Tibial nerve (tissue), 4 donors: ENCODE measurements at regions not wholly inside any gene's neighbourhood (a gene's known extent, or its start where the extent isn't known, plus 50 kb on each side); places are given as distances from the start of the nearest gene placed in this dataset.
"Not testable (repeated sequence)": the region's sequence is repeated elsewhere in the genome, so short reads cannot be mapped to it uniquely, and the experiment has no call there.

Experiments used
- DNase-seq, 2 donors: peaks; one replicate each; pipeline ENCODE4 v3.0.0-alpha.2; 2019; ENCODE audit warnings: low spot score in 2 of 2
- H3K27ac ChIP-seq, 4 donors: fragments of 200-600 bp; sonication (generic) in 3 of 4; one replicate each; pipeline ENCODE4 v1.5.1; 2017 to 2019; ENCODE audit warnings: mild to moderate bottlenecking in 1 of 4
- H3K27me3 ChIP-seq, 2 donors: fragments of 200-600 bp; sonication (generic) in 1 of 2; one replicate each; pipeline versions ENCODE4 v1.5.1 to v1.6.0; 2017 to 2019
- H3K36me3 ChIP-seq, 3 donors: fragments of 200-600 bp; sonication (generic); one replicate each; pipeline ENCODE4 v1.5.1; 2018 to 2019
- H3K4me1 ChIP-seq, 4 donors: fragments of 200-600 bp; sonication (generic) in 3 of 4; one replicate each; pipeline ENCODE4 v1.5.1; 2017 to 2019
- H3K4me3 ChIP-seq, 4 donors: fragments of 200-600 bp; sonication (generic) in 3 of 4; one replicate each; pipeline ENCODE4 v1.5.1; 2017 to 2019; ENCODE audit warnings: mild to moderate bottlenecking in 1 of 4, moderate library complexity in 1 of 4
- H3K9me3 ChIP-seq, 4 donors: fragments of 200-600 bp; sonication (generic) in 3 of 4; one replicate each; pipeline ENCODE4 v1.5.1; 2017 to 2019
- EP300 ChIP-seq, 2 donors: sonication (generic); formaldehyde crosslinking; IDR thresholded peaks; one replicate each; pipeline ENCODE4 v1.6.1; 2017; ENCODE audit warnings: antibody characterized with exemption in 2 of 2, mild to moderate bottlenecking in 1 of 2
- POLR2A ChIP-seq, 2 donors: fragments of 450-650 bp; IDR thresholded peaks; one replicate each; pipeline ENCODE4 v1.6.1; 2017; ENCODE audit warnings: antibody characterized with exemption in 2 of 2, mild to moderate bottlenecking in 2 of 2, moderate library complexity in 2 of 2
- WGBS, 2 donors: methylation state at CpG; one replicate each; pipeline ENCODE4 v1.1.5; 2018; 5-methylcytosine and 5-hydroxymethylcytosine counted together
- TF ChIP-seq, protein P1 (sequence below), 5 experiments: fragments of 200-600 bp in 3 of 5; fragments of 450-650 bp in 2 of 5; sonication (generic) in 3 of 5; IDR thresholded peaks; one replicate each; pipeline ENCODE4 v1.5.1; 2016 to 2019; ENCODE audit warnings: antibody characterized with exemption in 5 of 5, mild to moderate bottlenecking in 3 of 5, moderate library complexity in 2 of 5

DNA sequence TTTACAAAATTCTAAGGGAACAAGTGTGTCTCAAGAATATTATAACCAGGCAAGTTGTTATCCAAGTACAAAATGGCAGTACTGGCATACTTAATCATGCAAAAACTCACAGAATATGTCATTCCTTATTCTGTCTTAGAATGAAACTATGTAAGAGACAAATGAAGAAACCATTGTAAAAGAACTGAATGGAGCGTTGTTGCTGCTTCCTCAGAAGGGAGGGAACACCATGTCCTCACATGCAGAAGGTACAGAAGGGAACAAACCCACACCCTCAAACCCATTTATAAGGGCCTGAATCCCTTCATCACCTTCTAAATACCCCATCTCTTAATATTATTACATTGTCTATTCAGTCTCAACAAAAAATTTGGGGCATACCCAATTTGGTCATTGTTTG lies 960.0 kb downstream of the LTN1 start:
- not testable (repeated sequence) for H3K27me3 ChIP-seq, H3K4me1 ChIP-seq, H3K36me3 ChIP-seq, H3K4me3 ChIP-seq, DNase-seq
- TF ChIP-seq EP300 (IDR thresholded peaks at IDR 0.05), result peak in 1 of 2 donors; percentile 65
- WGBS, 2 donors, result 47 to 65% methylated on average over 1 of the region's 1 CpG
- peak overlapping the region in 3 of 4 donors; percentile 1 to 83 (median 75) for H3K27ac ChIP-seq
- H3K9me3 ChIP-seq, result peaks cover 0 to 21% (median 2%) of the 10 kb centered on the region in 4 donors

DNA sequence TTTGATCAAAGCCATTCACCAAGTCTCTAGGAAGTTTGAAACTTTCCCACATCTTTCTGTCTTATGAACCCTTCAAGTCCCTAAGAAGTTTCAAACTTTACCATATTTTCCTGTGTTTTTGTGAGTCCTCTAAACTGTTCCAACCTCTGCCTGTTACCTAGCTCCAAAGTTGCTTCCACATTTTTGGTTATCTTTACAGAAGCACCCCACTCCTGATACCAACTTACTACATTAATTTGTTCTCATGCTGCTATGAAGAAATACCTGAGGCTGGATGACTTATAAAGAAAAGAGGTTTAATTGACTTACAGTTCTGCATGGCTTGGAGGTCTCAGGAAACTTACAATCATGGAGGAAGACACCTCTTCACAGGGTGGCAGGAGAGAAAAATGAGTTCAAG lies 961.6 kb downstream of the LTN1 start:
- H3K27me3 ChIP-seq, result not testable (repeated sequence)

DNA sequence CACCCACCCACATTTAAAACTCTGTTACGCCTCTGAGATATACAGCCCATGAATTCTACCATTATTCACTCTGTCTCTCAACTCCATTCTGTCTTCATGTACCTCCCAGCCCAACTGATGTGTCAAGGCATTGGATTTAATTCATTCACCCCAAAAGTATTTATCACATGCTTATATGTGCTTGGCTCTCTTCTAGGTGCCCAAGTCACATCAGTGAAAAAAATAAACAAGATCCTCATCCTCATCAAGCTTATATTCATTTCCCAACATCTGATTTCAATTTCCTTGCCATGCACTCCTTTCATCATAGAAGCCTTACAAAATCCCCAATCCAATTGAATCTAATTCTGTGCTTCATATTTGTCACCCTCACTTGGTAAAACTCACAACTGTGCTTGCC lies 967.6 kb downstream of the LTN1 start:
- TF ChIP-seq EP300 (IDR thresholded peaks at IDR 0.05) (no peak), POLR2A (IDR thresholded peaks at IDR 0.05) (no peak)
- TF ChIP-seq, protein P1, sequence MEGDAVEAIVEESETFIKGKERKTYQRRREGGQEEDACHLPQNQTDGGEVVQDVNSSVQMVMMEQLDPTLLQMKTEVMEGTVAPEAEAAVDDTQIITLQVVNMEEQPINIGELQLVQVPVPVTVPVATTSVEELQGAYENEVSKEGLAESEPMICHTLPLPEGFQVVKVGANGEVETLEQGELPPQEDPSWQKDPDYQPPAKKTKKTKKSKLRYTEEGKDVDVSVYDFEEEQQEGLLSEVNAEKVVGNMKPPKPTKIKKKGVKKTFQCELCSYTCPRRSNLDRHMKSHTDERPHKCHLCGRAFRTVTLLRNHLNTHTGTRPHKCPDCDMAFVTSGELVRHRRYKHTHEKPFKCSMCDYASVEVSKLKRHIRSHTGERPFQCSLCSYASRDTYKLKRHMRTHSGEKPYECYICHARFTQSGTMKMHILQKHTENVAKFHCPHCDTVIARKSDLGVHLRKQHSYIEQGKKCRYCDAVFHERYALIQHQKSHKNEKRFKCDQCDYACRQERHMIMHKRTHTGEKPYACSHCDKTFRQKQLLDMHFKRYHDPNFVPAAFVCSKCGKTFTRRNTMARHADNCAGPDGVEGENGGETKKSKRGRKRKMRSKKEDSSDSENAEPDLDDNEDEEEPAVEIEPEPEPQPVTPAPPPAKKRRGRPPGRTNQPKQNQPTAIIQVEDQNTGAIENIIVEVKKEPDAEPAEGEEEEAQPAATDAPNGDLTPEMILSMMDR (IDR thresholded peaks at IDR 0.05), result no peak
- no peaks in the 10 kb centered on the region for H3K36me3 ChIP-seq
- no peak overlapping the region for H3K4me3 ChIP-seq
- H3K9me3 ChIP-seq, result peaks cover 0 to 7% (median 0%) of the 10 kb centered on the region in 4 donors
- H3K27me3 ChIP-seq, result no peaks in the 10 kb centered on the region
- no peaks in the 10 kb centered on the region for H3K4me1 ChIP-seq
- DNase-seq, result no peak
- WGBS, 2 donors, result 89 to 93% methylated on average over 1 of the region's 1 CpG
- H3K27ac ChIP-seq, result no peak overlapping the region

More for the DNA sequence above, 961.6 kb downstream of the LTN1 start:
- Histone ChIP-seq H3K27ac (peak overlapping the region in 2 of 4 donors; percentile 65 to 80), H3K9me3 (peaks cover 0 to 21% (median 2%) of the 10 kb centered on the region in 4 donors)
- not testable (repeated sequence) for H3K36me3 ChIP-seq, DNase-seq, H3K4me3 ChIP-seq, H3K4me1 ChIP-seq

DNA sequence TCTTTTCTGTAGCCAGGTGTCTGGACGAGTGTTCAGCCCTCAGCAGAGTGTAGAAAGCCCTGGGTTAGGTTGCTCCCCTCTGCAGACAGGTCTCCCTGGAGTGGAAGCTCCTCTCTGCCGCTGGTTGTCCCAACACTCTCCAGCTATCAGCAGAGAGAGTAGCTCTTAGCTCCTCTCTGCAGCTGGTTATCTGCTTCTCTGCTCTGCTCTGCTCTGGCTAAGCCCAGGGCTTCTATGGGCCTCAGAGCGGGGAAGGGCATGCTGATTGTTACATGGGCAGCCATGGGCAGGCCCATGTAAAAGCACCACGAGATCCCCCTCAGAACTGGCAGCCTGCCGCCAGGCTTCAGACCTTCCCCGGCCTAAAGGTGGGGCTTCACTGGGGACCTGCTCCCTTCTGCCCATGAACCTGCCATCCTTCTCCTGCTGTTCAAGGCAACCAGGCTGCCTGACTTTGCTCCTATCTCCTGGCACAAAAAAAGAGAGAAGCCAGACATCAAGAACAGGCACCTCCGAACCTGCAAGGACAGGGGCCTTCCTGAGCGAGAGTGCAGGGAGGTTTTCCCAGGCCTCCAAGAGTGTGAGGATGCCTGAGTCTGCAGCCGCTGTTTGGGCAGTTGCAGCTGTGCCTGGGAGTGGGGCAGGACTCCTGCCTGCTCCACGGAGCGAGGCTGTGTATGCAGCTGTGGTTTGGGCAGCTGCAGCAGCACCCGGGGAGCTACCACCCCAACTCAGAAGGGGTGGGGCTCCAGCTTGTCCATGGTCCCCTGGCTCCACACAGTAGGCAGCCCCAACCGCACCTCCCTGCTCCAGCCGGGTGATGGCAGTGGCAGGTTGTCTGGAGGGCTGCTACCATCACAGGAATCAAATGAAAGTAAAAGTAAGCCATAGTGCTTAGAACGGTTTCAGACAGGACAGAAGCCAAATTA lies 973.7 kb downstream of the LTN1 start:
- Histone ChIP-seq H3K27ac (no peak overlapping the region), H3K9me3 (no peaks in the 10 kb centered on the region), H3K4me3 (no peak overlapping the region), H3K27me3 (no peaks in the 10 kb centered on the region), H3K4me1 (no peaks in the 10 kb centered on the region), H3K36me3 (no peaks in the 10 kb centered on the region)
- no peak for DNase-seq
- TF ChIP-seq, protein P1 (IDR thresholded peaks at IDR 0.05), result no peak
- TF ChIP-seq EP300 (IDR thresholded peaks at IDR 0.05), result no peak
- no peak for TF ChIP-seq POLR2A (IDR thresholded peaks at IDR 0.05)
- 73% methylated on average over 11 of the region's 15 CpGs for WGBS, 2 donors

DNA sequence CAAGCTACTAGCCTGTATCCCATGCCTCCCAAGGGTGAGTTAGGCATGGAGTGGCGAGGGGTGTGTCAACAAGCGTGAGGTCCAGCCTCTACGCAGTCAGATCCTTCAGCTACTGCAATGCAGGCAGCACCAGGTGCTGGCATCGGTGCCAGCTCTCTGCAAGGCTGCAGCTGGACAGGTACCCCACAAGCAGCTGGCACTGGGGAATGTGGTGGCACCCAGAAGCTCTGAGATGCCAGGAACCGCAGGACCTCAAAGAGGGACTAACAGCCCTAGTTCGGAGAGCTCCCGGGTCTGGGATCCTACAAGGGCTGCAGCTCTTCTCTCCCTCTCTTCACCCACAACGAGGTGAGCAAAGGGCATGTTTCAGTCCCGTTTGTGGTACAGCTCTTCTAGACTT lies 974.5 kb downstream of the LTN1 start:
- TF ChIP-seq, protein P1 (IDR thresholded peaks at IDR 0.05), result no peak
- TF ChIP-seq EP300 (IDR thresholded peaks at IDR 0.05), result no peak
- no peak for TF ChIP-seq POLR2A (IDR thresholded peaks at IDR 0.05)
- DNase-seq, result no peak
- Histone ChIP-seq H3K9me3 (no peaks in the 10 kb centered on the region), H3K36me3 (no peaks in the 10 kb centered on the region), H3K27ac (no peak overlapping the region), H3K27me3 (no peaks in the 10 kb centered on the region), H3K4me3 (no peak overlapping the region), H3K4me1 (no peaks in the 10 kb centered on the region)
- 91 to 93% methylated on average over 9 of the region's 9 CpGs for WGBS, 2 donors

DNA sequence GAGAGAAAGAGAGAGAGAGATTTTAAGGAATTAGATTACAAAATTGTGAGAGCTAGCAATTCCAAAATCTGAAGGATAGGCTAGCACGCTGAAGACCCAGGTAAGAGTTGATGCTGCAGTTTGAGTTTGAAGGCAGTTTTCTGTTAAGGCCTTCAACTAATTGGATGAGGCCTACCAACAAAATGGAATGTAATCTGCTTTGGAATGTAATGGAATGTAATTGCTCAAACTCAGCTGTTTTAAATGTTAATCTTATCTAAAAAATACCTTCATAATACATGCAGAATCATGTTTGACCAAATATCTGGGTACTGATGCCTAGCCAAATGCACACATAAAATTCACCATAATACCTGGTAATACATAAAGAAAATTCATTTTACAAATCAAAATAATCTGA lies 976.1 kb downstream of the LTN1 start:
- DNase-seq, result no peak

DNA sequence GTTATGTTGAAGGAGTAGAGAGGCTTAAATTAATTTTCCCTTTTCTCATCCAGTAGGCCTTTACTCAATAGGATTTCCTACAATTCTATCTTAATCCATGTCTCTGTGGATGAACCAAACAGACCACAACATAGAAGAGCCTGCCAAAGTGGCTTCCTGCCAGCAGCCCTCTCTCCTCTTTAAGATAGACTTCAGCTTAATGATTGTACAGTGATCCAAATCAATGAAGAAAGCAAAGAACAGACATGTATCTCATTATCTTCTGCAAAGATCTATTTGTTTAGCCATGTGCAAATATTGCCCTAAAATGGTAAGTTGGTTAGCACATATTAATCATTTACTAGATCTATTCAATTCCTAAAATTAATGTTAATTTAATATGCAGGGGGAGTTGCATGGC lies 979.6 kb downstream of the LTN1 start:
- not testable (repeated sequence) for H3K9me3 ChIP-seq, H3K36me3 ChIP-seq, H3K27me3 ChIP-seq, DNase-seq, H3K4me3 ChIP-seq, H3K4me1 ChIP-seq, H3K27ac ChIP-seq

More for the DNA sequence above, 976.1 kb downstream of the LTN1 start:
- Histone ChIP-seq H3K4me3 (no peak overlapping the region), H3K9me3 (no peaks in the 10 kb centered on the region), H3K36me3 (no peaks in the 10 kb centered on the region), H3K4me1 (peaks cover 0 to 3% (median 0%) of the 10 kb centered on the region in 4 donors), H3K27me3 (no peaks in the 10 kb centered on the region), H3K27ac (no peak overlapping the region)
- 100% methylated on average over 1 of the region's 1 CpG for WGBS, 2 donors
- TF ChIP-seq POLR2A (IDR thresholded peaks at IDR 0.05) (no peak), EP300 (IDR thresholded peaks at IDR 0.05) (no peak)
- TF ChIP-seq, protein P1 (IDR thresholded peaks at IDR 0.05), result no peak

DNA sequence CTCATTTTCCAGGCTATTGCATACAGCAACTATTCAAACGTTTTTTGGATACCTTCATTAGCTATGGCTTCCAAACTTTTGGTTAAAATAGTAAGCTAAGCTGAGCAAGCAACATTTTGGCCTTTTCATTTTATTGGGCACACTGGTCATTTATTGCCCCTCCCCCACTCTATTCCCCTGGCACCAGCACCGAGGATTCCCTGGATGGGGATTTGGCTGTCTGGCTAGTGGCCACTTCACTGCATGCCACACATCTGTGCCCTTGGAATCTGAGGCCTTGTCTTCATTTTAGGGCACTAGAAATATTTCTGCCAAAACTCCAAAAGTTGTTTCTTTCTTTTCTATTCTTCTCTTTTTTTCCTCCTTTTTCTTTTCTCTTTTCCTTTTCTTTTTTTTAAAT lies 980.7 kb downstream of the LTN1 start:
- not testable (repeated sequence) for H3K27ac ChIP-seq, H3K4me1 ChIP-seq, H3K4me3 ChIP-seq, H3K27me3 ChIP-seq, H3K9me3 ChIP-seq, DNase-seq, H3K36me3 ChIP-seq
- 26 to 28% methylated on average over 2 of the region's 2 CpGs for WGBS, 2 donors

DNA sequence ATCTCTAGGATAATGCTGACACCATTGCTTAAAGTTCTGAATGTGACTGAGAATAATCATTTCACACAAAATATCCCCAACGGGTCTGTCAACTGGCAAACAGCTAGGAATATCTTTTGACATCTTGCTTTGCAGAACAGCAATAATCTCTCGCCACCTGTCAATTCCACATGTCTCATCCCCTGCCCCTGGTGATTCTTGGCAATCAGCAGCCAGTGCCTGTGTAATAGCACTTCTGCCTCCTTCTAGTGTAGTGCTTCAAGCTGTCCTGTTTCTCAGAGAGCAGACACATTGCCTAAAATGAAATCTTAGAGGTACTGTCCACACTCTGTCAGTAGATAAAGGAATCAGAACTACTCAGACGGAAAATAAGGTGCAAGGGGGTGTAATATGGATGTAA lies 984.4 kb downstream of the LTN1 start:
- H3K9me3 ChIP-seq, H3K36me3 ChIP-seq, H3K4me1 ChIP-seq, H3K27me3 ChIP-seq, H3K27ac ChIP-seq, H3K4me3 ChIP-seq, DNase-seq: not testable (repeated sequence)
- WGBS, 2 donors, result 77 to 82% methylated on average over 3 of the region's 3 CpGs
